Activated CD4-positive, alpha-beta T cell treated with anti-CD3 and anti-CD28 coated beads, Interleukin-2, amount 10 ng/mL, durations not matched to agents 7 days and 5 days (primary cell): ENCODE measurements at regions not wholly inside any gene's neighbourhood (a gene's known extent, or its start where the extent isn't known, plus 50 kb on each side); places are given as distances from the start of the nearest gene placed in this dataset.
"Not testable (repeated sequence)": the region's sequence is repeated elsewhere in the genome, so short reads cannot be mapped to it uniquely, and the experiment has no call there.

Source experiments
- CTCF ChIA-PET: fragments of 350-600 bp; sonication (Branson Sonifier 250); formaldehyde crosslinking; loops from one replicate; lab custom pipeline; 2021; ENCODE audit warnings: antibody characterized with exemption; lab: Charles Lee
- POLR2A ChIA-PET: fragments of 350-600 bp; sonication (Branson Sonifier 250); formaldehyde crosslinking; loops from one replicate; lab custom pipeline; 2021; ENCODE audit warnings: antibody characterized with exemption; lab: Charles Lee
- DNase-seq: peaks from one replicate; pipeline ENCODE4 v3.0.0-alpha.2; 2020
- H3K27ac Mint-ChIP-seq: one replicate; pipeline ENCODE4 v1.8.0; 2021; ENCODE audit warnings: mild to moderate bottlenecking, moderate library complexity, mixed read lengths
- H3K27me3 Mint-ChIP-seq: one replicate; pipeline ENCODE4 v1.8.0; 2021; ENCODE audit warnings: mixed read lengths
- H3K36me3 Mint-ChIP-seq: one replicate; pipeline ENCODE4 v1.8.0; 2021; ENCODE audit warnings: low read depth, mixed read lengths
- H3K4me1 Mint-ChIP-seq: one replicate; pipeline ENCODE4 v1.8.0; 2021; ENCODE audit warnings: mixed read lengths
- H3K4me3 Mint-ChIP-seq: one replicate; pipeline ENCODE4 v1.8.0; 2021; ENCODE audit warnings: mild to moderate bottlenecking, moderate library complexity, mixed read lengths
- H3K9me3 Mint-ChIP-seq: one replicate; pipeline ENCODE4 v1.8.0; 2021; ENCODE audit warnings: mixed read lengths

GRCh38 chr18:46179306-46179705 lies 75.1 kb downstream of the HAUS1 start:
- H3K36me3 Mint-ChIP-seq, result peaks cover 45% of the 10 kb centered on the region
- H3K4me1 Mint-ChIP-seq, result peaks cover 66% of the 10 kb centered on the region
- ChIA-PET CTCF (no interaction called here), POLR2A (no interaction called here)
- no peak overlapping the region for H3K4me3 Mint-ChIP-seq
- DNase-seq, result no peak
- H3K27me3 Mint-ChIP-seq, result no peaks in the 10 kb centered on the region
- H3K9me3 Mint-ChIP-seq, result no peaks in the 10 kb centered on the region
- H3K27ac Mint-ChIP-seq, result no peak overlapping the region

DNA sequence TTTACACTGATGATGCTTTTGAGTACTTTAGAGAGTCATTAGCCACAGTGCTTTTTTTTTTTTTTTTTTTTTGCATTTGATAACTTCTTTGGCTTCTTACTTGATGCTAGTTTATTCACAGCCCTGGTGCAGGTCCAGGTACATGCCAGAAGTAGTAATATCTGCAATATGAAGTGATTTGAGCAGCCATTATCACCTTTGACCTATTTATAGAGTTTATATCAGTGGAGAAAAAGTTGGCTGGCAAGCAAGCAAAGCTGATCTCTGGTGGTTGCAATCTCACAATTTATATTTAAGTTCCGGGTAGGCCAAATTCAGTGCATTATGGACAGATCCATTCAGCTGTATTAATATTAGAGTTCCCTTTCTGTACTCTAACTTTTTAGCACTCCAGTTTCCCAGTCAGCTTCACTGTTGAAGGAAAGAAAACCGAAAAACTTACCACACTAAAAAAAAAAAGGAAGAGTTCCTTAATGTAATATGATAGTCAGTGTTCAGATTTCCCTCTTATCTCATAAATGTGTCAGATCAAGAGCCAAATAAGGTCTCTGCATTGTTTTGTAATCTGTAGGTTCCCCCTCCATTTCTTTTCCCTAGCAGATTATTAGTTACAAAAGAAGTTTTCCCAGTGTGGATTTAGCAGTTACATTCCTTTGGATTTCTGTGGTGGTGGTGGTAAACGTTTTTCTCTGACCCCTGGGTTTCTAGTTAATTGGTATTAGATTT lies 78.6 kb downstream of the HAUS1 start:
- DNase-seq, result no peak
- Mint-ChIP-seq H3K4me1 (peaks cover 57% of the 10 kb centered on the region), H3K4me3 (no peak overlapping the region), H3K27ac (no peak overlapping the region), H3K9me3 (no peaks in the 10 kb centered on the region), H3K36me3 (peaks cover 29% of the 10 kb centered on the region), H3K27me3 (no peaks in the 10 kb centered on the region)
- CTCF ChIA-PET, result interaction anchor here (0.5 to 3.7 kb wide), 7 partner anchors 10 to 187 kb away, joined by 3 to 22 read pairs (median 4); a partner anchor contains a TSS
- POLR2A ChIA-PET, result no interaction called here

- DNase-seq, H3K4me3 Mint-ChIP-seq, H3K27me3 Mint-ChIP-seq, H3K27ac Mint-ChIP-seq, POLR2A ChIA-PET, H3K9me3 Mint-ChIP-seq: not testable (repeated sequence)
- peaks cover 52% of the 10 kb centered on the region for H3K4me1 Mint-ChIP-seq
- peaks cover 26% of the 10 kb centered on the region for H3K36me3 Mint-ChIP-seq
- CTCF ChIA-PET, result interaction anchor here (0.7 to 3.7 kb wide), 2 partner anchors 11 kb away, joined by 3 to 22 read pairs; a partner anchor contains a TSS
These were observed 80.1 kb downstream of the HAUS1 start for GRCh38 chr18:46184296-46184695.

DNA sequence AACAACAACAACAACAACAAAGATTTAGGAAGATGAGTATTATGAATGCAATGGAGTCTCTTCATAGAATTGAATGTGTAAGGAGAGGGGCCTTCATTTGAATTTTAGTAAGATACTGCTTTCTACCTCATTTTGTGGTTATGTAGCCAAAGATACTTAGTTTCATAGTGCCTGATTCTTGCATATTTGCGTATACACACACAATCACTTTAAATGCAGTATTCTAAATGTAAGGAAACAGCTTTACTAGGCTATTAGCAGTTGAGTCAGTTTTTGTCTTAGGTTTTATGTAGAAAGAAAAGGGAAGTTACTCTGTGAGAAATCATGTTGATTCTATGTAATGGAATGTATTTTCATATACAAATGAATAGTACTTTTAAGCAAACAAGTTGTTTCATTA lies 80.5 kb downstream of the HAUS1 start:
- no peak for DNase-seq
- peaks cover 50% of the 10 kb centered on the region for H3K4me1 Mint-ChIP-seq
- no peak overlapping the region for H3K27ac Mint-ChIP-seq
- H3K4me3 Mint-ChIP-seq, result no peak overlapping the region
- no peaks in the 10 kb centered on the region for H3K9me3 Mint-ChIP-seq
- peaks cover 23% of the 10 kb centered on the region for H3K36me3 Mint-ChIP-seq
- no peaks in the 10 kb centered on the region for H3K27me3 Mint-ChIP-seq
- CTCF ChIA-PET, result interaction anchor here (0.7 to 3.7 kb wide), 2 partner anchors 11 to 12 kb away, joined by 3 to 22 read pairs; a partner anchor contains a TSS
- POLR2A ChIA-PET, result no interaction called here

DNA sequence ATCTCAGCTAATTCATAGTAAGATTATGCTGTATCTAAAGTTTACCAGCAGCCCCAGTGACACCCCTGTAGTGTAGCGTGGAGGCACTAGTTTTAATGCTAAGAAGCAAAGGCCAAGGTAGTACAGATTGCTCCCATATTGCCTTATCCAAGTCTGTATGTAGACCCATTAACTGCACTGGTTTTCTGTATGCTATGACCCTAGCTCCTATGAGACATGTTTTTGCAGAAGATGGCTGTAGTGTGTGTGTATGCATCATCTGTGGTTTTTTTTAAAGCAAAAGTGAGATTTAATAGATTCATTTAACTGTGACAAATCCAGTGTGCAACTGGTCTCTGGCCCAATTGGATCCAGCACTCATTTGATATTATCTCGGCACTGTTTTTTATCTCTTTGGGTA lies 86.5 kb downstream of the HAUS1 start:
- ChIA-PET CTCF (interaction anchor here (0.7 to 2.3 kb wide), 4 partner anchors 13 to 1025 kb away, joined by 3 to 8 read pairs (median 6); a partner anchor contains a TSS), POLR2A (no interaction called here)
- Mint-ChIP-seq H3K27me3 (no peaks in the 10 kb centered on the region), H3K9me3 (no peaks in the 10 kb centered on the region), H3K27ac (no peak overlapping the region), H3K4me3 (no peak overlapping the region), H3K4me1 (peaks cover 18% of the 10 kb centered on the region), H3K36me3 (peaks cover 17% of the 10 kb centered on the region)
- no peak for DNase-seq

- no peak for DNase-seq
- H3K9me3 Mint-ChIP-seq, result no peaks in the 10 kb centered on the region
- CTCF ChIA-PET, result interaction anchor here (0.7 to 0.9 kb wide), 2 partner anchors 24 to 971 kb away, joined by 3 to 4 read pairs; no protein-coding TSS in a partner anchor
- H3K27ac Mint-ChIP-seq, result no peak overlapping the region
- H3K27me3 Mint-ChIP-seq, result no peaks in the 10 kb centered on the region
- H3K4me3 Mint-ChIP-seq, result no peak overlapping the region
- H3K36me3 Mint-ChIP-seq, result peaks cover 36% of the 10 kb centered on the region
- POLR2A ChIA-PET, result no interaction called here
- peaks cover 44% of the 10 kb centered on the region for H3K4me1 Mint-ChIP-seq
These were observed 92.5 kb downstream of the HAUS1 start for GRCh38 chr18:46196627-46197243.

DNA sequence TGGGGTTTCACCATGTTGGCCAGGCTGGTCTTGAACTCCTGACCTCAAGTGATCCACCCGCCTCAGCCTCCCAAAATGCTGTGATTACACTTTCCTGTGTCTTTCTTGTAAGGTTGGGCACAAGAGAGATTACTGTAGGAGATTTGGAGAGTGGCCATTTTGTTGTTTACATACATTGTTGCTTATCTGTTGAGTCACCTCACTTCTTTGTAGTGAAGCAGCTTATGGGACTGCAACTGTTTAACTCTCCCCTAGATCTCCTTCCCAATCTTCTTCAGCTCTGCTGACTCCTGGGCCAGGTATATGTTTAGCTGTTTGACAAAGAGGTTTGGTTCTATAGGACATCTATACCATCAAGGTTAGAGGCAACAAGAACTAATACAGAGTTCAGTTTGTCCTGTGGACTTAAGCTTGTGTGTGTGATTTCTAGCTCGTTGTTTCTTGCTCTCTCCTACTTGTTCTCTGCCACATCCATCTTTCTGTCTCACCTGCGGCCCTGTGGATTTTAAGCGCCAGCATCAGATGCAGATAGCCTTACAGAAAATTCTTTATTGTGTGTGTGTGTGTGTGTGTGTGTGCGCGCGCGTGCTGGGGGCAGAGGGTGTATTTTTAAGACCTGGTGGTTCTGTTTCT lies 95.4 kb downstream of the HAUS1 start:
- Mint-ChIP-seq H3K4me3 (no peak overlapping the region), H3K9me3 (no peaks in the 10 kb centered on the region), H3K4me1 (peaks cover 58% of the 10 kb centered on the region), H3K27me3 (no peaks in the 10 kb centered on the region), H3K27ac (peak overlapping the region; percentile 54), H3K36me3 (peaks cover 31% of the 10 kb centered on the region)
- CTCF ChIA-PET, result interaction anchor here (0.5 to 3.4 kb wide), 8 partner anchors 13 to 606 kb away, joined by 3 to 19 read pairs (median 4); a partner anchor contains a TSS
- POLR2A ChIA-PET, result no interaction called here
- no peak for DNase-seq

- Mint-ChIP-seq H3K27ac (peak overlapping the region; percentile 54), H3K36me3 (peaks cover 31% of the 10 kb centered on the region), H3K4me1 (peaks cover 65% of the 10 kb centered on the region)
- CTCF ChIA-PET, result interaction anchor here (0.8 to 3.4 kb wide), 3 partner anchors 27 to 605 kb away, joined by 3 to 19 read pairs (median 4); a partner anchor contains a TSS
- H3K27me3 Mint-ChIP-seq, POLR2A ChIA-PET, DNase-seq, H3K4me3 Mint-ChIP-seq, H3K9me3 Mint-ChIP-seq: not testable (repeated sequence)
These were observed 96.2 kb downstream of the HAUS1 start for GRCh38 chr18:46200178-46201055.

DNA sequence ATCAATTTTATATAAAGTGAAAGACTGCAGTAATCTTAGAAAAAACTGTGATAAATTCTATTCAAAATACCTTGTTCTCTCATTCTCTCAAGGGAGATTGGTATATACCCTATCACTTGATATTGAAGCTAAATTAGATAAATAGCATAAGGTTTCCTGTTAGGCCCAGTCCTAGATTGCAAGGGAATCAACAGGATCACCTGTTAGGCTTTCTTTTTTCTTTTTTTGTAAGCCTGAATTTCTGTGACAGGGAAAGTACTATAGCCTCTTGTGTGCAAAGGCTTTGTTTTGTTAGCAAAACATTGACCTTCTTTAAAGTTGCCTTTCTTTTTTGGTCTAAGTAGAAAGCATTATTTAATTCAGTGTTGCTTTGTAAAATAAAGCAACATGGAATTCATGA lies 100.0 kb downstream of the HAUS1 start:
- no peak for DNase-seq
- no peaks in the 10 kb centered on the region for H3K9me3 Mint-ChIP-seq
- H3K27ac Mint-ChIP-seq, result no peak overlapping the region
- ChIA-PET CTCF (no interaction called here), POLR2A (no interaction called here)
- H3K27me3 Mint-ChIP-seq, result no peaks in the 10 kb centered on the region
- H3K4me1 Mint-ChIP-seq, result peaks cover 77% of the 10 kb centered on the region
- H3K4me3 Mint-ChIP-seq, result no peak overlapping the region
- peaks cover 27% of the 10 kb centered on the region for H3K36me3 Mint-ChIP-seq

- H3K27ac Mint-ChIP-seq, result peak overlapping the region; percentile 1
- H3K27me3 Mint-ChIP-seq, result no peaks in the 10 kb centered on the region
- peaks cover 81% of the 10 kb centered on the region for H3K4me1 Mint-ChIP-seq
- ChIA-PET CTCF (interaction anchor here (0.7 to 3.4 kb wide), 3 partner anchors 32 to 839 kb away, joined by 3 to 14 read pairs (median 5); a partner anchor contains a TSS), POLR2A (no interaction called here)
- H3K9me3 Mint-ChIP-seq, result no peaks in the 10 kb centered on the region
- DNase-seq, result no peak
- peaks cover 28% of the 10 kb centered on the region for H3K36me3 Mint-ChIP-seq
- H3K4me3 Mint-ChIP-seq, result no peak overlapping the region
These were observed 103.8 kb downstream of the HAUS1 start for GRCh38 chr18:46207985-46208384.

DNA sequence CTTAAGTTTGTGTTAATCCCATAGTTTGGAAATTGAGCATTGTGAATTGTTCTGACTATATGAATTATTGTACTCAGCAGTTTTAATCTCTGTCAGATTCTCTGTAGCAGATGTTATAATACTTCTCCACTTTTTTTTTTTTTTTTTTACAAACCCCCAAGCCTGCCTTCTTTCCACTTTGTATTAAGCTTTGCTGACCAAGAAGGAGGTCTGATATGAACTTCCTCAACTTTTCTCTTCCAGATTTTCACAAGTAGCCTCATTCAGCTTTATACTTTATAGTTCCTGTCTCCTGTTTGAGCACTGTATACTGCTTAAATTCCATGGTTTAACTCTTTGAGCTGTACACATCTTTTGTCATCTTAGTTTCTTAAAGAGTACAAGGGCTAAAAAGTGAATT lies 105.0 kb downstream of the HAUS1 start:
- Mint-ChIP-seq H3K4me3 (no peak overlapping the region), H3K27ac (no peak overlapping the region), H3K9me3 (no peaks in the 10 kb centered on the region), H3K4me1 (peaks cover 79% of the 10 kb centered on the region), H3K27me3 (no peaks in the 10 kb centered on the region), H3K36me3 (peaks cover 28% of the 10 kb centered on the region)
- POLR2A ChIA-PET, result no interaction called here
- DNase-seq, result no peak
- CTCF ChIA-PET, result interaction anchor here (0.6 to 3.4 kb wide), 3 partner anchors 17 to 72 kb away, joined by 3 to 14 read pairs (median 3); a partner anchor contains a TSS

DNA sequence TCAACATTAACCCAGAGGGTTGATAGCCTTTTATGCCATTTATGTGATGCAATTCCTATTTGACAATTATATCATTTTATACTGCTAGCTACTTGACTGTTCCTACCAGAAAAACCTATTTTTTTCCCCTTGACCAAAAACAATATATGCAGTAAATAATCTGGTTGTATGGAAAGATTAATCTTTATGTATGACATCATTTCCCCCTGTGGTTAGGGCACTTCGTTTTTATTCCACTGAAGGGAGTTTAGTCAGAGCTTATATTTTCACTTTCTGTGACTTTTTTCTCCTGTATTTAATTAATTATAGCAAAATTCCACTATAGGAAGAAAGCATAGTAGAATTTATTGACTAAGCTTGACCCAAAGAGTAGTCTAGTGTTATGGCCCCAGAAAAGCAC lies 107.6 kb downstream of the HAUS1 start:
- Mint-ChIP-seq H3K9me3 (no peaks in the 10 kb centered on the region), H3K4me3 (no peak overlapping the region), H3K36me3 (peaks cover 30% of the 10 kb centered on the region), H3K4me1 (peaks cover 71% of the 10 kb centered on the region), H3K27ac (peak overlapping the region; percentile 76), H3K27me3 (no peaks in the 10 kb centered on the region)
- POLR2A ChIA-PET, result interaction anchor here (0.7 kb wide), 1 partner anchor 28 kb away, joined by 11 read pairs; no protein-coding TSS in a partner anchor
- DNase-seq, result peak; percentile 28
- CTCF ChIA-PET, result interaction anchor here (0.9 to 2.3 kb wide), 4 partner anchors 9 to 63 kb away, joined by 3 to 11 read pairs (median 6); a partner anchor contains a TSS
